SK-N-SH treated with all-trans-retinoic acid at 6 μM for 48 hours (cell line): ENCODE measurements at regions not wholly inside any gene's neighbourhood (a gene's known extent, or its start where the extent isn't known, plus 50 kb on each side); places are given as distances from the start of the nearest gene placed in this dataset.

Experiments used
- ATAC-seq: fragments of 200-7000 bp; cut with Tn5 transposase; 3 replicates; pipeline ENCODE4 v1.9.1; 2020; ENCODE audit warnings: mild to moderate bottlenecking, moderate library complexity
- ARNTL ChIP-seq: fragments of 450-650 bp; formaldehyde crosslinking; IDR thresholded peaks from 2 replicates; pipeline ENCODE4 v1.5.0; 2020; ENCODE audit warnings: low read depth, mild to moderate bottlenecking, moderate library complexity, borderline replicate concordance
- BACH2 ChIP-seq: fragments of 250-450 bp; sonication (Bioruptor Pico); IDR thresholded peaks from 2 replicates; pipeline ENCODE4 v1.9.0; 2021; ENCODE audit warnings: mild to moderate bottlenecking, borderline replicate concordance
- CSDC2 ChIP-seq: fragments of 250-450 bp; sonication (Bioruptor Pico); IDR thresholded peaks from 2 replicates; pipeline ENCODE4 v1.5.0; 2020; ENCODE audit warnings: mild to moderate bottlenecking, moderate library complexity
- ESRRG ChIP-seq: fragments of 250-450 bp; sonication (Bioruptor Pico); IDR thresholded peaks from 2 replicates; pipeline ENCODE4 v1.6.1; 2021; ENCODE audit warnings: mild to moderate bottlenecking
- GLIS3 ChIP-seq: fragments of 250-450 bp; sonication (Bioruptor Pico); IDR thresholded peaks from 2 replicates; pipeline ENCODE4 v1.5.0; 2020; ENCODE audit warnings: mild to moderate bottlenecking, moderate library complexity
- ISL1 ChIP-seq: fragments of 250-450 bp; sonication (Bioruptor Pico); IDR thresholded peaks from 2 replicates; pipeline ENCODE4 v2.1.2; 2022; ENCODE audit warnings: mild to moderate bottlenecking, moderate library complexity
- OSR1 ChIP-seq: fragments of 250-450 bp; sonication (Bioruptor Pico); IDR thresholded peaks from 2 replicates; pipeline ENCODE4 v1.8.0; 2022; ENCODE audit warnings: moderate library complexity, mild to moderate bottlenecking, inconsistent platforms
- PPARA ChIP-seq: fragments of 250-450 bp; sonication (Bioruptor Pico); IDR thresholded peaks from 2 replicates; pipeline ENCODE4 v1.5.0; 2020; ENCODE audit warnings: mild to moderate bottlenecking, borderline replicate concordance
- RARB ChIP-seq: fragments of 250-450 bp; sonication (Bioruptor Pico); IDR thresholded peaks from 2 replicates; pipeline ENCODE4 v1.8.0; 2021; ENCODE audit warnings: mild to moderate bottlenecking, moderate library complexity
- TCF4 ChIP-seq: fragments of 250-450 bp; sonication (Bioruptor Pico); IDR thresholded peaks from 2 replicates; pipeline ENCODE4 v1.8.0; 2021; ENCODE audit warnings: mild to moderate bottlenecking, moderate library complexity, borderline replicate concordance
- TOX ChIP-seq: fragments of 250-450 bp; sonication (Bioruptor Pico); IDR thresholded peaks from 2 replicates; pipeline ENCODE4 v1.8.0; 2021; ENCODE audit warnings: mild to moderate bottlenecking, moderate library complexity, borderline replicate concordance
- ZC3H10 ChIP-seq: fragments of 250-450 bp; sonication (Bioruptor Pico); IDR thresholded peaks from 2 replicates; pipeline ENCODE4 v1.5.1; 2021; ENCODE audit warnings: mild to moderate bottlenecking, moderate library complexity
- ZFP3 ChIP-seq: fragments of 250-450 bp; sonication (Bioruptor Pico); IDR thresholded peaks from 2 replicates; pipeline ENCODE4 v1.5.0; 2020; ENCODE audit warnings: mild to moderate bottlenecking, moderate library complexity
- ZFP30 ChIP-seq: fragments of 450-650 bp; formaldehyde crosslinking; IDR thresholded peaks from 2 replicates; pipeline ENCODE4 v1.5.0; 2022; ENCODE audit warnings: mild to moderate bottlenecking, moderate library complexity
- ZNF565 ChIP-seq: fragments of 450-650 bp; formaldehyde crosslinking; conservative IDR thresholded peaks from 2 replicates; pipeline ENCODE4 v1.5.0; 2020; ENCODE audit warnings: low read depth, mild to moderate bottlenecking, moderate library complexity
- ZNF70 ChIP-seq: fragments of 450-650 bp; formaldehyde crosslinking; IDR thresholded peaks from 2 replicates; pipeline ENCODE4 v1.5.0; 2020; ENCODE audit warnings: mild to moderate bottlenecking, moderate library complexity
- ZNF8 ChIP-seq: fragments of 450-650 bp; formaldehyde crosslinking; IDR thresholded peaks from 2 replicates; pipeline ENCODE4 v1.5.0; 2020; ENCODE audit warnings: mild to moderate bottlenecking, moderate library complexity
- TF ChIP-seq, protein P1 (sequence below): fragments of 250-450 bp; sonication (Bioruptor Pico); IDR thresholded peaks from 2 replicates; pipeline ENCODE4 v1.8.0; 2020; ENCODE audit warnings: mild to moderate bottlenecking, moderate library complexity, borderline replicate concordance
- TF ChIP-seq, protein P2 (sequence below): fragments of 250-450 bp; sonication (Bioruptor Pico); IDR thresholded peaks from 2 replicates; pipeline ENCODE4 v1.8.0; 2021; ENCODE audit warnings: low read depth, mild to moderate bottlenecking, moderate library complexity, borderline replicate concordance
- TF ChIP-seq, protein P3 (sequence below): fragments of 250-450 bp; sonication (Bioruptor Pico); IDR thresholded peaks from 2 replicates; pipeline ENCODE4 v1.5.1; 2021; ENCODE audit warnings: mild to moderate bottlenecking, moderate library complexity
- TF ChIP-seq, protein P4 (sequence below): fragments of 250-450 bp; sonication (Bioruptor Pico); IDR thresholded peaks from 2 replicates; pipeline ENCODE4 v1.5.0; 2020; ENCODE audit warnings: mild to moderate bottlenecking, moderate library complexity

DNA sequence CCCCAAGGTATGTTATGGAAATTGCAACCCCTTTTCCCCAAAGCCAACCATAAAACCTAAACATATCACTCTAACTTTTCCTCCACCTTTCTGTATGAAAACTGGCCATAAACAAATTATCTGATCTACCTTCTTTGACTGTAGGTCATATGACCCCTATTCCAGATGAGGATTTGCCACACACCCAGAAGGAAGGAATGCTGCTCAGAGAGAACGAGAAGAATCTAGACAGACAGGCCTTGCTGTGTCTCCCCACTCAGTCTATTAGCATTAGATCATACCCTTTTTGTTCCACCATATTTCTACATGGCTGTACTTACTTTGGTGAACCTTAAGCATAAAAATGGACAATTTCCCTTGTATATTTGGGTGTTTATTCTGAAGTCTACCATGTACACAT is 113.0 kb upstream of the PHYHIPL start:
- no peak for ATAC-seq
- TF ChIP-seq ESRRG (CRISPR knock-in tag) (no peak), GLIS3 (CRISPR knock-in tag) (no peak), CSDC2 (CRISPR knock-in tag) (no peak), RARB (no peak), ZC3H10 (CRISPR knock-in tag) (no peak), ISL1 (CRISPR knock-in tag) (no peak), ZNF70 (no peak)
- TF ChIP-seq, protein P1, sequence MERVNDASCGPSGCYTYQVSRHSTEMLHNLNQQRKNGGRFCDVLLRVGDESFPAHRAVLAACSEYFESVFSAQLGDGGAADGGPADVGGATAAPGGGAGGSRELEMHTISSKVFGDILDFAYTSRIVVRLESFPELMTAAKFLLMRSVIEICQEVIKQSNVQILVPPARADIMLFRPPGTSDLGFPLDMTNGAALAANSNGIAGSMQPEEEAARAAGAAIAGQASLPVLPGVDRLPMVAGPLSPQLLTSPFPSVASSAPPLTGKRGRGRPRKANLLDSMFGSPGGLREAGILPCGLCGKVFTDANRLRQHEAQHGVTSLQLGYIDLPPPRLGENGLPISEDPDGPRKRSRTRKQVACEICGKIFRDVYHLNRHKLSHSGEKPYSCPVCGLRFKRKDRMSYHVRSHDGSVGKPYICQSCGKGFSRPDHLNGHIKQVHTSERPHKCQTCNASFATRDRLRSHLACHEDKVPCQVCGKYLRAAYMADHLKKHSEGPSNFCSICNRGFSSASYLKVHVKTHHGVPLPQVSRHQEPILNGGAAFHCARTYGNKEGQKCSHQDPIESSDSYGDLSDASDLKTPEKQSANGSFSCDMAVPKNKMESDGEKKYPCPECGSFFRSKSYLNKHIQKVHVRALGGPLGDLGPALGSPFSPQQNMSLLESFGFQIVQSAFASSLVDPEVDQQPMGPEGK (CRISPR knock-in tag) = no peak
- TF ChIP-seq, protein P2, sequence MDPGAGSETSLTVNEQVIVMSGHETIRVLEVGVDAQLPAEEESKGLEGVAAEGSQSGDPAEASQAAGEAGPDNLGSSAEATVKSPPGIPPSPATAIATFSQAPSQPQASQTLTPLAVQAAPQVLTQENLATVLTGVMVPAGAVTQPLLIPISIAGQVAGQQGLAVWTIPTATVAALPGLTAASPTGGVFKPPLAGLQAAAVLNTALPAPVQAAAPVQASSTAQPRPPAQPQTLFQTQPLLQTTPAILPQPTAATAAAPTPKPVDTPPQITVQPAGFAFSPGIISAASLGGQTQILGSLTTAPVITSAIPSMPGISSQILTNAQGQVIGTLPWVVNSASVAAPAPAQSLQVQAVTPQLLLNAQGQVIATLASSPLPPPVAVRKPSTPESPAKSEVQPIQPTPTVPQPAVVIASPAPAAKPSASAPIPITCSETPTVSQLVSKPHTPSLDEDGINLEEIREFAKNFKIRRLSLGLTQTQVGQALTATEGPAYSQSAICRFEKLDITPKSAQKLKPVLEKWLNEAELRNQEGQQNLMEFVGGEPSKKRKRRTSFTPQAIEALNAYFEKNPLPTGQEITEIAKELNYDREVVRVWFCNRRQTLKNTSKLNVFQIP (CRISPR knock-in tag) = no peak

DNA sequence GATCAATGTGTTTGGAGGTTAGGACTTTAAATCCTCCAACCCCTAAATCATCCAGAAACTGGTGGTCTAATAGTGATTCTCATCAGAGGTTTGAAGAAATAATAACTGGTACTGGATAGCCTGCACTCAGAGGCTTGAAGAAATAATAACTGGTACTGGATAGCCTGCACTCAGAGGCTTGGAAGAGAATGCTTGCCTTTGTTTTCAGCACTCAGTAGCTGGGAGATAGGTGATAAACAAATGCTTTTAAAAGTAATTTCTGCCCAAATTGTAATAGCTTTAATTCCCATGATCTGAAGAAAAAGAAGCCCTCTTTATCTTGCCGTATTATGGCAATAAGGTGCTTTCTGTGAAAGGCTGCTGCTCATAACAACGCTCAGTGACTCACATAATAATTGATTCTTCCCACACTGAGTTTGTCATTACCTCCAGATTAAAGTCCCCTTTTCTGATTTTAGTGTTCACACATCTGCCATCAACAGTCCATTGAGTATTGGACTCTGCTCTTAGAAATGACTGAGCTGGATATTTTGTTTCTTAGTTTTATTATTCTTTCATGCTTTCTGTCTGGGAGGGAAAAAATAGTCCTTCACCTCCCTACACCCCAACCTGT is 112.3 kb upstream of the PHYHIPL start:
- ATAC-seq = no peak
- TF ChIP-seq BACH2 (CRISPR knock-in tag) (no peak), ARNTL (CRISPR knock-in tag) (no peak), ZC3H10 (CRISPR knock-in tag) (no peak), OSR1 (CRISPR knock-in tag) (no peak), ZNF565 (CRISPR knock-in tag) (no peak)

DNA sequence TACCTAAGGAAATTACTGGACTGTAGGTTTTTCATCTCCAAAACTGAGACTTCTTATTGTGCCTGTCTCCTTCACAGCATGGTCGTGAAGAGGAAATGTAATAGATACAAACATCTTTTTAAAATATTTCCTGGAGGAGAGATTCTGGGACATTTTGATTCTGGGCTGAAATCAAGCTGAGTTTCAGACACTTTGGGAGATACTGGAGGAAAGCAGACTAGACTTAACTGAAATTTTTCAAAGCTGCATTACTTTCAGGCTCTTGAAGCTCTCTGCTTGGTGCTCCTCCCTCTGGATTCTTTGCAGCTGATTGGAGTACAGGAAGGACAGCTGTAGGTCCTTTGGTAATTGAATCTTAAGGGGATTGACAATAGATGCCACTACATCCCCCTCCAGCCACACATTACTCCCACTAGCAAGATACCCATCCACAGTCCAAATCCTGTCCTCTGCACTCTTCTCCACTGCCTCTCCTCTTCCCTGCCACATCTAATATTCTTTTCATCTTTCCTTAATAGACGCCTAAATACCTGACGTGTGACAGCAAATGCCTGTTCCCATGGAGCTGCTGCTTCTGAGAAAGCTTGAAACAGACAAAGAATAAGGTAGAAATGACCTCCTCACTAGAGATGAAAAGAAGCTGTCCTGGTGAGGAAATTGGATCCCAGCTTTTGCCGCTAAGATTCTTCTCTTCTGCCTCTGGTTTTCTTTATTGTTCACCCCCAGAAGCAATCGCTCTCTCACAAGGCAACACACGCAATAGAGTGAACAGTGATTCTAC is 111.5 kb upstream of the PHYHIPL start:
- ATAC-seq = no peak
- TF ChIP-seq TOX (no peak), ZFP30 (CRISPR knock-in tag) (no peak)
- TF ChIP-seq, all 23 proteins: peak for 0

DNA sequence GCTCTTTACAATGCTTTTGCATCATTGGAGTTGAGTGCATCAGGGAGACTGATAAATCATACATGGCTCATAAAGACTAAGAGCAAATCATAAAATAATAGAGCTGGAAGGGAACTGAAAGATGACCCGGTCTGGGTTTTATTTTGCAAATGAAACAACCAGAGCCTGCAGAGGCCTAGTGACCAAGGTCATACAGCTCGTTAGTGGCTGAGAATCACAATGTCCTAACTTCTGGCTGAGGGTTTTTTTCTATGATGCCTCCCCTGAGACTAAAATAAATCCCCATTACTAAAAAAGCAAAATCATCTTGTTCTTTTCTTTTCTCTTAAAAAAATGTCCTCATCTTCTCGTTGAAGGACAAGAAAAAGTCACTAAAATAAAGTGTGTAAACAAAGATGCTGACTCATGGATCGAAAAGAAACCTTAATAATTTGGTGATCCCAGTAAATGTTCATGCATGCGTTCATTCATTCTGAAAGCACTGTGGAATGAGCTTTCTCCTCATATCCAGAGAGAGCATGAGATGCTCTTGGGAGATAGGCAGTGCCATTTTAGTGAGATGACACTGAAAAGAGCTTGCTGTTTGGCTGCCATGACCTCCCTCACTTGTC is 107.8 kb upstream of the PHYHIPL start:
- ATAC-seq = no peak
- TF ChIP-seq, protein P3, sequence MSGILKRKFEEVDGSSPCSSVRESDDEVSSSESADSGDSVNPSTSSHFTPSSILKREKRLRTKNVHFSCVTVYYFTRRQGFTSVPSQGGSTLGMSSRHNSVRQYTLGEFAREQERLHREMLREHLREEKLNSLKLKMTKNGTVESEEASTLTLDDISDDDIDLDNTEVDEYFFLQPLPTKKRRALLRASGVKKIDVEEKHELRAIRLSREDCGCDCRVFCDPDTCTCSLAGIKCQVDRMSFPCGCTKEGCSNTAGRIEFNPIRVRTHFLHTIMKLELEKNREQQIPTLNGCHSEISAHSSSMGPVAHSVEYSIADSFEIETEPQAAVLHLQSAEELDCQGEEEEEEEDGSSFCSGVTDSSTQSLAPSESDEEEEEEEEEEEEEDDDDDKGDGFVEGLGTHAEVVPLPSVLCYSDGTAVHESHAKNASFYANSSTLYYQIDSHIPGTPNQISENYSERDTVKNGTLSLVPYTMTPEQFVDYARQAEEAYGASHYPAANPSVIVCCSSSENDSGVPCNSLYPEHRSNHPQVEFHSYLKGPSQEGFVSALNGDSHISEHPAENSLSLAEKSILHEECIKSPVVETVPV (CRISPR knock-in tag) = no peak
- TF ChIP-seq, protein P4, sequence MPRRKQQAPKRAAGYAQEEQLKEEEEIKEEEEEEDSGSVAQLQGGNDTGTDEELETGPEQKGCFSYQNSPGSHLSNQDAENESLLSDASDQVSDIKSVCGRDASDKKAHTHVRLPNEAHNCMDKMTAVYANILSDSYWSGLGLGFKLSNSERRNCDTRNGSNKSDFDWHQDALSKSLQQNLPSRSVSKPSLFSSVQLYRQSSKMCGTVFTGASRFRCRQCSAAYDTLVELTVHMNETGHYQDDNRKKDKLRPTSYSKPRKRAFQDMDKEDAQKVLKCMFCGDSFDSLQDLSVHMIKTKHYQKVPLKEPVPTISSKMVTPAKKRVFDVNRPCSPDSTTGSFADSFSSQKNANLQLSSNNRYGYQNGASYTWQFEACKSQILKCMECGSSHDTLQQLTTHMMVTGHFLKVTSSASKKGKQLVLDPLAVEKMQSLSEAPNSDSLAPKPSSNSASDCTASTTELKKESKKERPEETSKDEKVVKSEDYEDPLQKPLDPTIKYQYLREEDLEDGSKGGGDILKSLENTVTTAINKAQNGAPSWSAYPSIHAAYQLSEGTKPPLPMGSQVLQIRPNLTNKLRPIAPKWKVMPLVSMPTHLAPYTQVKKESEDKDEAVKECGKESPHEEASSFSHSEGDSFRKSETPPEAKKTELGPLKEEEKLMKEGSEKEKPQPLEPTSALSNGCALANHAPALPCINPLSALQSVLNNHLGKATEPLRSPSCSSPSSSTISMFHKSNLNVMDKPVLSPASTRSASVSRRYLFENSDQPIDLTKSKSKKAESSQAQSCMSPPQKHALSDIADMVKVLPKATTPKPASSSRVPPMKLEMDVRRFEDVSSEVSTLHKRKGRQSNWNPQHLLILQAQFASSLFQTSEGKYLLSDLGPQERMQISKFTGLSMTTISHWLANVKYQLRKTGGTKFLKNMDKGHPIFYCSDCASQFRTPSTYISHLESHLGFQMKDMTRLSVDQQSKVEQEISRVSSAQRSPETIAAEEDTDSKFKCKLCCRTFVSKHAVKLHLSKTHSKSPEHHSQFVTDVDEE = no peak
- TF ChIP-seq ZFP30 (CRISPR knock-in tag) (no peak), RARB (no peak), GLIS3 (CRISPR knock-in tag) (no peak), TCF4 (no peak), ZNF8 (no peak), ZFP3 (CRISPR knock-in tag) (no peak), ESRRG (CRISPR knock-in tag) (no peak), PPARA (CRISPR knock-in tag) (no peak), ISL1 (CRISPR knock-in tag) (no peak), ZNF565 (CRISPR knock-in tag) (no peak)
- TF ChIP-seq, protein P1 (CRISPR knock-in tag) = no peak
